H1 (cell line): ENCODE measurements at regions not wholly inside any gene's neighbourhood (a gene's known extent, or its start where the extent isn't known, plus 50 kb on each side); places are given as distances from the start of the nearest gene placed in this dataset.
A peak's percentile ranks its signal among the peaks of the same experiment; 100 is the strongest.

Experiments
- CTCF ChIA-PET: fragments of 300-600 bp; sonication (Branson Sonifier 250); formaldehyde crosslinking; loops from one replicate; lab custom pipeline; 2021; ENCODE audit not compliant: partially characterized antibody; lab: Charles Lee
- POLR2A ChIA-PET: fragments of 300-600 bp; sonication (Branson Sonifier 250); formaldehyde crosslinking; loops from one replicate; lab custom pipeline; 2021; ENCODE audit warnings: inconsistent platforms; ENCODE audit not compliant: partially characterized antibody; lab: Charles Lee
- DNase-seq, 2 experiments: peaks; one replicate each; pipeline versions ENCODE4 v3.0.0 to v3.0.0-alpha.2; 2010 to 2022; ENCODE audit warnings: low spot score in 2 of 2, low read depth in 1 of 2, mixed read lengths in 1 of 2
- FAIRE-seq: peaks from 2 replicates; lab custom pipeline; 2011; peaks lifted over from hg19 to GRCh38; lab: Jason Lieb, UNC
- H2AFZ ChIP-seq: 2 replicates; pipeline ENCODE4 v1.8.1; 2012; ENCODE audit warnings: low read length, inconsistent platforms
- H2AK5ac ChIP-seq: 2 replicates; pipeline ENCODE4 v1.6.1; 2013; ENCODE audit warnings: low read depth, low read length
- H2BK120ac ChIP-seq: replicated peaks from 2 replicates; pipeline ENCODE3; 2013; ENCODE audit warnings: low read depth, low read length, inconsistent platforms
- H2BK12ac ChIP-seq: 2 replicates; pipeline ENCODE4 v1.6.1; 2013; ENCODE audit warnings: low read depth, low read length
- H2BK15ac ChIP-seq: 2 replicates; pipeline ENCODE4 v1.6.1; 2013; ENCODE audit warnings: low read length
- H2BK20ac ChIP-seq: 2 replicates; pipeline ENCODE4 v1.6.1; 2013; ENCODE audit warnings: low read length
- H2BK5ac ChIP-seq: 2 replicates; pipeline ENCODE4 v1.6.1; 2013; ENCODE audit warnings: low read depth, low read length
- H3K14ac ChIP-seq: 2 replicates; pipeline ENCODE4 v1.6.1; 2013; ENCODE audit warnings: inconsistent platforms; ENCODE audit not compliant: insufficient read length
- H3K18ac ChIP-seq: 2 replicates; pipeline ENCODE4 v1.6.1; 2013; ENCODE audit warnings: low read length; ENCODE audit errors: extremely low read depth
- H3K23ac ChIP-seq: 2 replicates; pipeline ENCODE4 v1.6.1; 2013; ENCODE audit warnings: inconsistent platforms; ENCODE audit not compliant: insufficient read length
- H3K23me2 ChIP-seq: 2 replicates; pipeline ENCODE4 v1.6.1; 2013; ENCODE audit warnings: low read depth, low read length
- H3K27ac ChIP-seq: 2 replicates; pipeline ENCODE4 v1.6.1; 2011; ENCODE audit warnings: low read depth, low read length, inconsistent platforms
- H3K27me3 ChIP-seq, 4 experiments: replicated peaks in 1 of 4; 1 replicate in 1 of 4; 2 replicates in 3 of 4; pipeline versions ENCODE4 v1.6.1 to v1.8.1; 2011 to 2013; ENCODE audit warnings: low read length in 3 of 4, mild to moderate bottlenecking in 3 of 4, inconsistent platforms in 2 of 4, mixed read lengths in 2 of 4, moderate library complexity in 1 of 4; ENCODE audit not compliant: control insufficient read depth in 3 of 4, insufficient read depth in 3 of 4; ENCODE audit errors: extremely low read depth in 1 of 4
- H3K36me3 ChIP-seq, 4 experiments: 2 replicates each; pipeline versions ENCODE4 v1.6.1 to v1.8.1; 2011 to 2013; ENCODE audit warnings: mild to moderate bottlenecking in 4 of 4, low read length in 3 of 4, moderate library complexity in 2 of 4, control low read depth in 1 of 4, inconsistent platforms in 1 of 4; ENCODE audit not compliant: insufficient read depth in 4 of 4, control insufficient read depth in 2 of 4
- H3K4ac ChIP-seq: replicated peaks from 2 replicates; pipeline ENCODE3; 2013; ENCODE audit warnings: low read length, low read depth, mixed read lengths, inconsistent platforms; ENCODE audit not compliant: insufficient read length
- H3K4me1 ChIP-seq, 4 experiments: replicated peaks in 1 of 4; 1 replicate in 1 of 4; 2 replicates in 3 of 4; pipeline versions ENCODE4 v1.6.1 to v1.8.1; 2011 to 2013; ENCODE audit warnings: low read length in 3 of 4, inconsistent platforms in 2 of 4, mixed read lengths in 1 of 4; ENCODE audit not compliant: insufficient read depth in 4 of 4, control insufficient read depth in 3 of 4
- H3K4me2 ChIP-seq, 2 experiments: 2 replicates each; pipeline versions ENCODE4 v1.6.1 to v1.8.1; 2011 to 2013; ENCODE audit warnings: low read depth in 2 of 2, low read length in 2 of 2, control low read depth in 1 of 2, inconsistent platforms in 1 of 2, mild to moderate bottlenecking in 1 of 2; ENCODE audit not compliant: insufficient read depth in 1 of 2
- H3K4me3 ChIP-seq, 4 experiments: fragments of 200-600, 300-600 bp in 1 of 4; sonication (generic), shearing (Covaris generic), sonication (Bioruptor Twin) in 1 of 4; 2 replicates each; pipeline versions ENCODE4 v1.5.1 to v1.8.1; 2011 to 2016; ENCODE audit warnings: low read length in 4 of 4, low read depth in 3 of 4, control low read depth in 2 of 4, inconsistent platforms in 2 of 4, mild to moderate bottlenecking in 2 of 4, mixed read lengths in 1 of 4, moderate library complexity in 1 of 4; ENCODE audit not compliant: insufficient read depth in 2 of 4; ENCODE audit errors: extremely low read depth in 1 of 4
- H3K56ac ChIP-seq: replicated peaks from 2 replicates; pipeline ENCODE3; 2013; ENCODE audit warnings: low read depth, mild to moderate bottlenecking, mixed read lengths, low read length, inconsistent platforms; ENCODE audit not compliant: insufficient read length
- H3K79me1 ChIP-seq: 2 replicates; pipeline ENCODE4 v1.6.1; 2013; ENCODE audit warnings: low read depth, low read length, control low read depth
- H3K79me2 ChIP-seq, 2 experiments: 2 replicates each; pipeline versions ENCODE4 v1.6.1 to v1.8.1; 2012 to 2013; ENCODE audit warnings: low read length in 2 of 2, mild to moderate bottlenecking in 2 of 2, inconsistent platforms in 1 of 2; ENCODE audit not compliant: insufficient read depth in 2 of 2, control insufficient read depth in 1 of 2
- H3K9ac ChIP-seq, 4 experiments: replicated peaks in 1 of 4; 1 replicate in 1 of 4; 2 replicates in 3 of 4; pipeline versions ENCODE4 v1.6.1 to v1.8.1; 2011 to 2013; ENCODE audit warnings: low read depth in 3 of 4, low read length in 3 of 4, control low read depth in 2 of 4, mild to moderate bottlenecking in 2 of 4, moderate library complexity in 2 of 4, inconsistent platforms in 1 of 4; ENCODE audit errors: extremely low read depth in 1 of 4
- H3K9me3 ChIP-seq, 2 experiments: 2 replicates each; pipeline versions ENCODE4 v1.6.1 to v1.8.1; 2012 to 2013; ENCODE audit warnings: mild to moderate bottlenecking in 2 of 2, moderate library complexity in 2 of 2, control low read depth in 1 of 2, inconsistent platforms in 1 of 2, low read depth in 1 of 2, low read length in 1 of 2, mixed read lengths in 1 of 2; ENCODE audit not compliant: insufficient read depth in 2 of 2
- H4K20me1 ChIP-seq, 2 experiments: replicated peaks in 1 of 2; 2 replicates each; pipeline versions ENCODE3 to v1.8.1; 2011 to 2013; ENCODE audit warnings: inconsistent platforms in 2 of 2, low read length in 2 of 2, mild to moderate bottlenecking in 1 of 2; ENCODE audit not compliant: insufficient read depth in 2 of 2, control insufficient read depth in 1 of 2
- H4K5ac ChIP-seq: 2 replicates; pipeline ENCODE4 v1.6.1; 2013; ENCODE audit warnings: low read length, low read depth, mixed read lengths, inconsistent platforms; ENCODE audit not compliant: insufficient read length
- H4K8ac ChIP-seq: 2 replicates; pipeline ENCODE4 v1.8.0; 2013; ENCODE audit warnings: mild to moderate bottlenecking, moderate library complexity, low read length, inconsistent platforms; ENCODE audit not compliant: insufficient read depth; ENCODE audit errors: extremely low read depth
- H4K91ac ChIP-seq: replicated peaks from 2 replicates; pipeline ENCODE3; 2013; ENCODE audit warnings: low read length, mixed read lengths, inconsistent platforms; ENCODE audit not compliant: insufficient read length
- WGBS, 2 experiments: shearing (Covaris generic) in 1 of 2; methylation state at CpG; one replicate each; pipeline versions ENCODE4 v1.1.6 to v1.1.7; 2013 to 2015; ENCODE audit warnings: low lambda C conversion rate in 2 of 2, mixed read lengths in 2 of 2, inconsistent platforms in 1 of 2, low coverage in 1 of 2, missing lambda C conversion rate in 1 of 2; ENCODE audit not compliant: insufficient replicate concordance in 2 of 2, insufficient coverage in 1 of 2, insufficient read length in 1 of 2; ENCODE audit errors: extremely low coverage in 1 of 2, missing lambda C conversion rate in 1 of 2; 5-methylcytosine and 5-hydroxymethylcytosine counted together

- FAIRE-seq, result no peak
- H3K79me1 ChIP-seq, result no peaks in the 10 kb centered on the region
- no peaks in the 10 kb centered on the region for H3K79me2 ChIP-seq
- H2AFZ ChIP-seq, result no peak overlapping the region
- peaks cover 0 to 11% (median 3%) of the 10 kb centered on the region in 4 experiments; a peak in 3 of 7 replicates for H3K4me1 ChIP-seq
- no peak overlapping the region for H3K9ac ChIP-seq
- no peak overlapping the region for H2BK15ac ChIP-seq
- ChIA-PET CTCF (interaction anchor here (0.6 to 1.6 kb wide), 8 partner anchors 10 to 264 kb away, joined by 3 to 5 read pairs (median 3); no protein-coding TSS in a partner anchor), POLR2A (interaction anchor here (0.6 to 1.6 kb wide), 4 partner anchors 28 to 364 kb away, joined by 3 to 6 read pairs (median 4); no protein-coding TSS in a partner anchor)
- no peak overlapping the region for H4K91ac ChIP-seq
- H4K20me1 ChIP-seq, result no peaks in the 10 kb centered on the region
- H2AK5ac ChIP-seq, result no peak overlapping the region
- no peak overlapping the region for H2BK120ac ChIP-seq
- no peak overlapping the region for H2BK20ac ChIP-seq
- H2BK12ac ChIP-seq, result no peak overlapping the region
- H3K23me2 ChIP-seq, result no peaks in the 10 kb centered on the region; the same call in 1 of the 2 replicates
- no peak overlapping the region; the same call in 1 of the 2 replicates for H3K18ac ChIP-seq
- peak overlapping the region; percentile 21; the same call in 1 of the 2 replicates for H3K27ac ChIP-seq
- no peak overlapping the region for H4K8ac ChIP-seq
- H3K23ac ChIP-seq, result no peak overlapping the region
- H3K56ac ChIP-seq, result no peak overlapping the region
- peak overlapping the region in 1 of 4 experiments; percentile 15; a peak in 1 of 8 replicates for H3K4me3 ChIP-seq
- H3K14ac ChIP-seq, result no peak overlapping the region
- peak overlapping the region; percentile 3 to 19; a peak in 1 of 4 replicates for H3K4me2 ChIP-seq
- no peaks in the 10 kb centered on the region for H3K36me3 ChIP-seq
- H2BK5ac ChIP-seq, result peak overlapping the region; percentile 56; the same call in 1 of the 2 replicates
- no peaks in the 10 kb centered on the region for H3K27me3 ChIP-seq
- no peak for DNase-seq
- 54% methylated on average over 4 of the region's 4 CpGs; no CpG with 5 or more reads in 1 of the 2 experiments for WGBS, 2 experiments
- H4K5ac ChIP-seq, result peak overlapping the region; percentile 30
- no peak overlapping the region for H3K4ac ChIP-seq
- peaks cover 0 to 3% of the 10 kb centered on the region in 2 experiments; a peak in 3 of 4 replicates for H3K9me3 ChIP-seq
These were observed 71.3 kb downstream of the MYL12B start for GRCh38 chr18:3333056-3333720.
